IMR-90 (cell line): ENCODE measurements at regions not wholly inside any gene's neighbourhood (a gene's known extent, or its start where the extent isn't known, plus 50 kb on each side); places are given as distances from the start of the nearest gene placed in this dataset.

Experiments used
- ATAC-seq: fragments of 200-7000 bp; cut with Tn5 transposase; 2 replicates; pipeline ENCODE4 v1.9.1; 2020; ENCODE audit warnings: low read depth, mild to moderate bottlenecking, moderate library complexity
- BruUV-seq: library from RNA; stranded (reverse); fragments of 400-500 nt; replicated peaks from 2 replicates; lab custom pipeline; 2021; lab: Mats Ljungman, UMichigan
- CTCF ChIA-PET: fragments of 300-600 bp; formaldehyde crosslinking; extraction: SDS; loops from one replicate; lab custom pipeline; 2021; ENCODE audit warnings: antibody characterized with exemption; lab: Yijun Ruan, JAX
- POLR2A ChIA-PET: fragments of 300-600 bp; sonication (Branson Sonifier 250); formaldehyde crosslinking; loops from one replicate; lab custom pipeline; 2022; ENCODE audit warnings: antibody characterized with exemption; ENCODE audit not compliant: unreplicated experiment; lab: Charles Lee
- DNase-seq: peaks from one replicate; pipeline ENCODE4 v3.0.0; 2013
- H2AFZ ChIP-seq: replicated peaks from 2 replicates; pipeline ENCODE3; 2013; ENCODE audit warnings: low read length, mild to moderate bottlenecking; ENCODE audit not compliant: poor library complexity
- H2AK5ac ChIP-seq: 2 replicates; pipeline ENCODE4 v1.6.1; 2013; ENCODE audit warnings: low read depth, low read length, inconsistent platforms
- H2AK9ac ChIP-seq: replicated peaks from 2 replicates; pipeline ENCODE3; 2013; ENCODE audit warnings: mild to moderate bottlenecking, low read depth, low read length, moderate library complexity; ENCODE audit not compliant: poor library complexity
- H2BK120ac ChIP-seq: 2 replicates; pipeline ENCODE4 v1.6.1; 2013; ENCODE audit warnings: low read depth, low read length, inconsistent platforms
- H2BK15ac ChIP-seq: 3 replicates; pipeline ENCODE4 v1.6.1; 2013; ENCODE audit warnings: low read depth, low read length, inconsistent platforms
- H2BK20ac ChIP-seq: 2 replicates; pipeline ENCODE4 v1.6.1; 2013; ENCODE audit warnings: low read depth, mild to moderate bottlenecking, inconsistent platforms, low read length, moderate library complexity
- H2BK5ac ChIP-seq: 2 replicates; pipeline ENCODE4 v1.6.1; 2013; ENCODE audit warnings: mild to moderate bottlenecking, low read depth, low read length, inconsistent platforms; ENCODE audit not compliant: poor library complexity, severe bottlenecking
- H3K14ac ChIP-seq: replicated peaks from 2 replicates; pipeline ENCODE4 v1.6.1; 2013; ENCODE audit warnings: low read depth, low read length, inconsistent platforms
- H3K18ac ChIP-seq: 2 replicates; pipeline ENCODE4 v1.6.1; 2013; ENCODE audit warnings: low read depth, low read length, control low read depth
- H3K23ac ChIP-seq: 2 replicates; pipeline ENCODE4 v1.6.1; 2013; ENCODE audit warnings: low read depth, low read length, inconsistent platforms
- H3K27ac ChIP-seq: 2 replicates; pipeline ENCODE4 v1.5.1; 2013; ENCODE audit warnings: mild to moderate bottlenecking, control low read depth, low read length; ENCODE audit not compliant: insufficient read depth
- H3K27me3 ChIP-seq: 2 replicates; pipeline ENCODE4 v1.6.1; 2013; ENCODE audit warnings: low read length; ENCODE audit not compliant: control insufficient read depth, insufficient read depth
- H3K36me3 ChIP-seq: 2 replicates; pipeline ENCODE4 v1.6.1; 2013; ENCODE audit warnings: low read length, mixed read lengths; ENCODE audit not compliant: control insufficient read depth, insufficient read depth
- H3K4ac ChIP-seq: 2 replicates; pipeline ENCODE4 v1.6.1; 2013; ENCODE audit warnings: low read depth, low read length, inconsistent platforms
- H3K4me1 ChIP-seq: 2 replicates; pipeline ENCODE4 v1.6.1; 2013; ENCODE audit warnings: low read length, mixed read lengths; ENCODE audit not compliant: control insufficient read depth, insufficient read depth
- H3K4me2 ChIP-seq: 2 replicates; pipeline ENCODE4 v1.6.1; 2013; ENCODE audit warnings: low read depth, mild to moderate bottlenecking, control low read depth, low read length, moderate library complexity
- H3K4me3 ChIP-seq: 2 replicates; pipeline ENCODE4 v1.5.1; 2013; ENCODE audit warnings: low read depth, mild to moderate bottlenecking, control low read depth, low read length, moderate library complexity; ENCODE audit not compliant: insufficient read depth
- H3K56ac ChIP-seq: 2 replicates; pipeline ENCODE4 v1.6.1; 2013; ENCODE audit warnings: low read length, inconsistent platforms; ENCODE audit not compliant: insufficient read depth; ENCODE audit errors: extremely low read depth
- H3K79me1 ChIP-seq, 2 experiments: 2 replicates each; pipeline ENCODE4 v1.6.1; 2013; ENCODE audit warnings: low read length in 2 of 2, inconsistent platforms in 1 of 2, low read depth in 1 of 2
- H3K9ac ChIP-seq: 2 replicates; pipeline ENCODE4 v1.6.1; 2013; ENCODE audit warnings: low read depth, low read length, control low read depth
- H3K9me1 ChIP-seq: 2 replicates; pipeline ENCODE4 v1.6.1; 2013; ENCODE audit warnings: low read length, inconsistent platforms; ENCODE audit not compliant: insufficient read depth
- H3K9me3 ChIP-seq: 2 replicates; pipeline ENCODE4 v1.6.1; 2013; ENCODE audit warnings: low read length; ENCODE audit not compliant: control insufficient read depth, insufficient read depth
- H4K20me1 ChIP-seq: 2 replicates; pipeline ENCODE4 v1.6.1; 2013; ENCODE audit warnings: low read length, inconsistent platforms; ENCODE audit not compliant: insufficient read depth
- H4K5ac ChIP-seq: 2 replicates; pipeline ENCODE4 v1.6.1; 2013; ENCODE audit warnings: mild to moderate bottlenecking, low read depth, low read length, control low read depth
- H4K8ac ChIP-seq, 2 experiments: 2 replicates each; pipeline ENCODE4 v1.6.1; 2013; ENCODE audit warnings: low read depth in 2 of 2, low read length in 2 of 2, control low read depth in 1 of 2, inconsistent platforms in 1 of 2
- H4K91ac ChIP-seq: 2 replicates; pipeline ENCODE4 v1.6.1; 2013; ENCODE audit warnings: low read depth, low read length, inconsistent platforms; ENCODE audit not compliant: insufficient read depth
- BHLHE40 ChIP-seq: fragments of 150-350 bp; IDR thresholded peaks from 2 replicates; pipeline ENCODE4 v1.6.1; 2016; ENCODE audit warnings: mild to moderate bottlenecking, low read depth, low read length
- CEBPB ChIP-seq: IDR thresholded peaks from 2 replicates; pipeline ENCODE4 v1.6.1; 2012; ENCODE audit warnings: low read depth, low read length, improper control_type of control experiment
- FOS ChIP-seq: fragments of 150-350 bp; IDR thresholded peaks from 2 replicates; pipeline ENCODE4 v1.6.1; 2016; ENCODE audit warnings: low read depth, low read length
- MAFK ChIP-seq: IDR thresholded peaks from 2 replicates; pipeline ENCODE4 v1.6.1; 2012; ENCODE audit warnings: low read depth, low read length, improper control_type of control experiment
- NFE2L2 ChIP-seq: fragments of 150-350 bp; IDR thresholded peaks from 2 replicates; pipeline ENCODE4 v1.6.1; 2016; ENCODE audit warnings: low read depth, mild to moderate bottlenecking, low read length
- POLR2A ChIP-seq: IDR thresholded peaks from 2 replicates; pipeline ENCODE4 v1.6.1; 2012; ENCODE audit warnings: mild to moderate bottlenecking, low read depth, low read length
- RCOR1 ChIP-seq: IDR thresholded peaks from 2 replicates; pipeline ENCODE4 v1.6.1; 2012; ENCODE audit warnings: mild to moderate bottlenecking, low read length, improper control_type of control experiment; ENCODE audit not compliant: insufficient replicate concordance
- SMC3 ChIP-seq: fragments of 150-350 bp; IDR thresholded peaks from 2 replicates; pipeline ENCODE4 v1.6.1; 2016; ENCODE audit warnings: low read depth, mild to moderate bottlenecking, antibody characterized with exemption, low read length, moderate library complexity
- WGBS, 2 experiments: methylation state at CpG; one replicate each; pipeline versions ENCODE4 v1.1.5 to v1.1.7; 2013; ENCODE audit warnings: missing lambda C conversion rate in 2 of 2; ENCODE audit not compliant: insufficient read length in 1 of 2; ENCODE audit errors: extremely low coverage in 2 of 2; 5-methylcytosine and 5-hydroxymethylcytosine counted together
- dilution Hi-C: fragments of 300-500 bp; cut with HindIII; formaldehyde crosslinking; loops from one replicate; pipeline ENCODE4 v1.14.3; 2018; ENCODE audit warnings: low sequenced_read_pairs; ENCODE audit not compliant: unreplicated experiment
- in situ Hi-C: fragments of 300-500 bp; cut with MboI; formaldehyde crosslinking; loops from 3 replicates; pipeline ENCODE4 v1.14.3; 2019; ENCODE audit warnings: low sequenced_read_pairs, inconsistent platforms, mixed read lengths
- intact Hi-C: fragments of 100-400 bp; cut with micrococcal nuclease; formaldehyde crosslinking; loops from 2 replicates; pipeline ENCODE4 v1.10.0; 2022
- TF ChIP-seq, protein P1 (sequence below): fragments of 150-350 bp; IDR thresholded peaks from 2 replicates; pipeline ENCODE4 v1.6.1; 2017; ENCODE audit warnings: mild to moderate bottlenecking, antibody characterized with exemption, low read length, low read depth
- TF ChIP-seq, protein P2 (sequence below): fragments of 150-350 bp; IDR thresholded peaks from 2 replicates; pipeline ENCODE4 v1.6.1; 2016; ENCODE audit warnings: low read depth, mild to moderate bottlenecking, low read length, moderate library complexity, borderline replicate concordance

DNA sequence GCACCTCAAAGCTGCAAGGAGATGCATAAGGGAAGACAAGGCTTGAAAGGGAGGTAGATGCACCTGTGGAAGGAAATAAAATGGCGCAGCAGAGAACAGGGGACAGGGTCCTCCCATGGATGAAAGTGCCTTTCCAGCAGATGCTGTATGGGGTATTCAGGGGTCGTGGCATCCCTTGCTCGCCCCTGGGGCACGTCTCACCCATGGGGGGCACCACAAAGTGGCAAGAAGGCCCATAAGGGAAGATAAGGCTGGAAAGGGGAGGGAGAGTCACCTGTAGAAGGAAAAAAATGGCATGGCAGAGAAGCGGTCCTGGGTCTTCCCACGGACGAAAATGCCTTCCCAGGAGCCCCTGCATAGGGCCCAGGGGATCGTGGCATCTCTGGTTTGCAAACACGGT lies 265.1 kb downstream of the ALG10 start:
- H3K4me2 ChIP-seq, result no peak overlapping the region
- H2BK15ac ChIP-seq, result no peak overlapping the region
- ATAC-seq, result no peak
- H2BK120ac ChIP-seq, result no peak overlapping the region
- WGBS, 2 experiments, result 30% methylated on average over 2 of the region's 9 CpGs; no CpG with 5 or more reads in 1 of the 2 experiments
- no peak overlapping the region for H2BK5ac ChIP-seq
- TF ChIP-seq CEBPB (no peak), POLR2A (no peak), FOS (no peak), RCOR1 (no peak), BHLHE40 (no peak), NFE2L2 (no peak), MAFK (no peak), SMC3 (no peak)
- TF ChIP-seq, protein P1, sequence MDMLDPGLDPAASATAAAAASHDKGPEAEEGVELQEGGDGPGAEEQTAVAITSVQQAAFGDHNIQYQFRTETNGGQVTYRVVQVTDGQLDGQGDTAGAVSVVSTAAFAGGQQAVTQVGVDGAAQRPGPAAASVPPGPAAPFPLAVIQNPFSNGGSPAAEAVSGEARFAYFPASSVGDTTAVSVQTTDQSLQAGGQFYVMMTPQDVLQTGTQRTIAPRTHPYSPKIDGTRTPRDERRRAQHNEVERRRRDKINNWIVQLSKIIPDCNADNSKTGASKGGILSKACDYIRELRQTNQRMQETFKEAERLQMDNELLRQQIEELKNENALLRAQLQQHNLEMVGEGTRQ, result no peak
- TF ChIP-seq, protein P2, sequence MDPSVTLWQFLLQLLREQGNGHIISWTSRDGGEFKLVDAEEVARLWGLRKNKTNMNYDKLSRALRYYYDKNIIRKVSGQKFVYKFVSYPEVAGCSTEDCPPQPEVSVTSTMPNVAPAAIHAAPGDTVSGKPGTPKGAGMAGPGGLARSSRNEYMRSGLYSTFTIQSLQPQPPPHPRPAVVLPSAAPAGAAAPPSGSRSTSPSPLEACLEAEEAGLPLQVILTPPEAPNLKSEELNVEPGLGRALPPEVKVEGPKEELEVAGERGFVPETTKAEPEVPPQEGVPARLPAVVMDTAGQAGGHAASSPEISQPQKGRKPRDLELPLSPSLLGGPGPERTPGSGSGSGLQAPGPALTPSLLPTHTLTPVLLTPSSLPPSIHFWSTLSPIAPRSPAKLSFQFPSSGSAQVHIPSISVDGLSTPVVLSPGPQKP, result no peak
- H3K18ac ChIP-seq, result no peak overlapping the region
- H3K4me3 ChIP-seq, result no peak overlapping the region
- no peaks in the 10 kb centered on the region for H3K9me1 ChIP-seq
- no peak overlapping the region for H3K4ac ChIP-seq
- H3K23ac ChIP-seq, result no peak overlapping the region
- DNase-seq, result no peak
- peaks cover 53% of the 10 kb centered on the region for H3K9me3 ChIP-seq
- BruUV-seq, result no TSS peak
- H3K27me3 ChIP-seq, result no peaks in the 10 kb centered on the region
- no peak overlapping the region for H2AK5ac ChIP-seq
- no peak overlapping the region for H2BK20ac ChIP-seq
- dilution Hi-C loops, result no loop called here
- in situ Hi-C loops, result no loop called here
- ChIA-PET CTCF (no interaction called here), POLR2A (no interaction called here)
- no peak overlapping the region for H3K27ac ChIP-seq
- no peak overlapping the region for H2AK9ac ChIP-seq
- H3K14ac ChIP-seq, result no peak overlapping the region
- no peaks in the 10 kb centered on the region for H3K79me1 ChIP-seq
- no peak overlapping the region for H4K5ac ChIP-seq
- H4K20me1 ChIP-seq, result no peaks in the 10 kb centered on the region
- no peak overlapping the region for H2AFZ ChIP-seq
- no peaks in the 10 kb centered on the region for H3K36me3 ChIP-seq
- intact Hi-C loops, result no loop called here
- no peak overlapping the region for H3K9ac ChIP-seq
- no peak overlapping the region for H4K8ac ChIP-seq
- no peak overlapping the region for H3K56ac ChIP-seq
- no peak overlapping the region for H4K91ac ChIP-seq
- H3K4me1 ChIP-seq, result no peaks in the 10 kb centered on the region
